A549 (cell line): ENCODE measurements at regions not wholly inside any gene's neighbourhood (a gene's known extent, or its start where the extent isn't known, plus 50 kb on each side); places are given as distances from the start of the nearest gene placed in this dataset.
A peak's percentile ranks its signal among the peaks of the same experiment; 100 is the strongest.

ENCODE experiments used
- ATAC-seq, 2 experiments: fragments of 200-7000 bp in 1 of 2; fragments of >200 bp in 1 of 2; cut with Nextera tagmentation in 1 of 2; cut with Tn5 transposase in 1 of 2; 3 replicates each; pipeline versions ENCODE4 v1.8.0 to v1.9.1; 2018 to 2020; ENCODE audit warnings: mild to moderate bottlenecking in 1 of 2, moderate library complexity in 1 of 2
- CTCF ChIA-PET: fragments of 300-600 bp; sonication (Branson Sonifier 250); formaldehyde crosslinking; extraction: SDS; loops from one replicate; lab custom pipeline; 2021; ENCODE audit warnings: antibody characterized with exemption, inconsistent platforms; lab: Yijun Ruan, JAX
- POLR2A ChIA-PET: fragments of 350-600 bp; formaldehyde crosslinking; extraction: SDS; loops from one replicate; lab custom pipeline; 2021; ENCODE audit warnings: antibody characterized with exemption, inconsistent platforms; lab: Yijun Ruan, JAX
- DNase-seq, 2 experiments: peaks; one replicate each; pipeline versions ENCODE4 v3.0.0 to v3.0.0-alpha.2; 2011 to 2016; ENCODE audit warnings: low read depth in 1 of 2, low spot score in 1 of 2
- FAIRE-seq: peaks from 2 replicates; lab custom pipeline; 2011; peaks lifted over from hg19 to GRCh38; lab: Jason Lieb, UNC
- H3K27ac ChIP-seq, 2 experiments: fragments of >200 bp; sonication (Bioruptor Twin); formaldehyde crosslinking; 3 replicates each; pipeline ENCODE4 v1.5.1; 2016 to 2017
- H3K4me1 ChIP-seq: fragments of >200 bp; sonication (Bioruptor Twin); formaldehyde crosslinking; 3 replicates; pipeline ENCODE4 v1.6.1; 2016
- H3K4me2 ChIP-seq: fragments of >200 bp; sonication (Bioruptor Twin); formaldehyde crosslinking; 3 replicates; pipeline ENCODE4 v1.6.1; 2016
- H3K4me3 ChIP-seq: fragments of >200 bp; sonication (Bioruptor Twin); formaldehyde crosslinking; 3 replicates; pipeline ENCODE4 v1.5.1; 2016
- H3K9me3 ChIP-seq: fragments of >200 bp; sonication (Bioruptor Twin); formaldehyde crosslinking; 3 replicates; pipeline ENCODE4 v1.6.1; 2016
- BHLHE40 ChIP-seq: IDR thresholded peaks from 2 replicates; pipeline ENCODE4 v1.6.1; 2012; ENCODE audit warnings: low read depth, low read length, inconsistent platforms
- ELK1 ChIP-seq: fragments of 150-350 bp; IDR thresholded peaks from 2 replicates; pipeline ENCODE4 v1.6.1; 2014; ENCODE audit warnings: low read depth, mild to moderate bottlenecking, low read length
- JUNB ChIP-seq: fragments of >200 bp; sonication (Bioruptor Twin); formaldehyde crosslinking; IDR thresholded peaks from 2 replicates; pipeline ENCODE4 v1.6.1; 2016
- MAZ ChIP-seq: fragments of 150-350 bp; IDR thresholded peaks from 2 replicates; pipeline ENCODE4 v1.6.1; 2014; ENCODE audit warnings: antibody characterized with exemption, low read depth, low read length, borderline replicate concordance
- NR3C1 ChIP-seq: fragments of >200 bp; sonication (Bioruptor Twin); formaldehyde crosslinking; IDR thresholded peaks from 3 replicates; pipeline ENCODE4 v1.6.1; 2017
- RAD21 ChIP-seq, 2 experiments: fragments of >200 bp in 1 of 2; sonication (Bioruptor Twin) in 1 of 2; formaldehyde crosslinking in 1 of 2; IDR thresholded peaks in 1 of 2; conservative IDR thresholded peaks in 1 of 2; 2 replicates in 1 of 2; 3 replicates in 1 of 2; pipeline ENCODE4 v1.6.1; 2012 to 2018; ENCODE audit warnings: inconsistent platforms in 1 of 2
- RCOR1 ChIP-seq: fragments of 150-350 bp; IDR thresholded peaks from 2 replicates; pipeline ENCODE4 v1.6.1; 2014; ENCODE audit warnings: antibody characterized with exemption, low read length, low read depth
- SMC3 ChIP-seq: fragments of >200 bp; sonication (Bioruptor Twin); formaldehyde crosslinking; IDR thresholded peaks from 3 replicates; pipeline ENCODE4 v1.6.1; 2018; ENCODE audit warnings: inconsistent platforms
- SREBF2 ChIP-seq: fragments of 450-650 bp; IDR thresholded peaks from 2 replicates; pipeline ENCODE4 v1.6.1; 2014; ENCODE audit warnings: mild to moderate bottlenecking, moderate library complexity
- ZC3H11A ChIP-seq: fragments of 450-650 bp; IDR thresholded peaks from 2 replicates; pipeline ENCODE4 v1.6.1; 2014; ENCODE audit warnings: antibody characterized with exemption, mild to moderate bottlenecking
- WGBS: methylation state at CpG from one replicate; pipeline ENCODE4 v1.1.6; 2017; ENCODE audit errors: missing lambda C conversion rate; 5-methylcytosine and 5-hydroxymethylcytosine counted together
- TF ChIP-seq, protein P1 (sequence below): fragments of >200 bp; sonication (Bioruptor Twin); formaldehyde crosslinking; IDR thresholded peaks from 3 replicates; pipeline ENCODE4 v1.5.1; 2016
- TF ChIP-seq, protein P2 (sequence below): fragments of 250-450 bp; sonication (Bioruptor Pico); IDR thresholded peaks from 2 replicates; pipeline ENCODE4 v1.5.0; 2021; ENCODE audit warnings: mild to moderate bottlenecking, moderate library complexity, borderline replicate concordance

- ChIA-PET CTCF (interaction anchor here (1.2 kb wide), 2 partner anchors 11 to 45 kb away, joined by 3 to 4 read pairs; no protein-coding TSS in a partner anchor), POLR2A (no interaction called here)
- no peaks in the 10 kb centered on the region for H3K4me1 ChIP-seq
- no peaks in the 10 kb centered on the region for H3K9me3 ChIP-seq
- H3K4me3 ChIP-seq = no peak overlapping the region
- WGBS = 79% methylated on average over 10 of the region's 10 CpGs
- no peak overlapping the region for H3K4me2 ChIP-seq
- TF ChIP-seq ZC3H11A (no peak), BHLHE40 (no peak), MAZ (no peak), SREBF2 (no peak), RCOR1 (no peak), ELK1 (no peak)
- DNase-seq = no peak
- ATAC-seq = no peak
- FAIRE-seq = no peak
- no peak overlapping the region for H3K27ac ChIP-seq
These were observed 54.3 kb upstream of the MYEOV start for GRCh38 chr11:69239641-69240040.

GRCh38 chr11:69240332-69241074 lies 53.5 kb upstream of the MYEOV start:
- POLR2A ChIA-PET = no interaction called here
- ATAC-seq = peak in 1 of 2 experiments; percentile 74; a peak in 3 of 6 replicates
- H3K4me1 ChIP-seq = no peaks in the 10 kb centered on the region
- CTCF ChIA-PET = interaction anchor here (0.9 to 1.4 kb wide), 4 partner anchors 9 to 138 kb away, joined by 3 read pairs; no protein-coding TSS in a partner anchor
- H3K4me2 ChIP-seq = no peak overlapping the region
- WGBS = 88% methylated on average over 7 of the region's 7 CpGs
- TF ChIP-seq RAD21 (conservative IDR thresholded peaks at IDR 0.05 in 1 of 2, IDR thresholded peaks at IDR 0.05 in 1 of 2) = peak; percentile 39 to 45; a peak in 3 of 5 replicates
- TF ChIP-seq, protein P1, sequence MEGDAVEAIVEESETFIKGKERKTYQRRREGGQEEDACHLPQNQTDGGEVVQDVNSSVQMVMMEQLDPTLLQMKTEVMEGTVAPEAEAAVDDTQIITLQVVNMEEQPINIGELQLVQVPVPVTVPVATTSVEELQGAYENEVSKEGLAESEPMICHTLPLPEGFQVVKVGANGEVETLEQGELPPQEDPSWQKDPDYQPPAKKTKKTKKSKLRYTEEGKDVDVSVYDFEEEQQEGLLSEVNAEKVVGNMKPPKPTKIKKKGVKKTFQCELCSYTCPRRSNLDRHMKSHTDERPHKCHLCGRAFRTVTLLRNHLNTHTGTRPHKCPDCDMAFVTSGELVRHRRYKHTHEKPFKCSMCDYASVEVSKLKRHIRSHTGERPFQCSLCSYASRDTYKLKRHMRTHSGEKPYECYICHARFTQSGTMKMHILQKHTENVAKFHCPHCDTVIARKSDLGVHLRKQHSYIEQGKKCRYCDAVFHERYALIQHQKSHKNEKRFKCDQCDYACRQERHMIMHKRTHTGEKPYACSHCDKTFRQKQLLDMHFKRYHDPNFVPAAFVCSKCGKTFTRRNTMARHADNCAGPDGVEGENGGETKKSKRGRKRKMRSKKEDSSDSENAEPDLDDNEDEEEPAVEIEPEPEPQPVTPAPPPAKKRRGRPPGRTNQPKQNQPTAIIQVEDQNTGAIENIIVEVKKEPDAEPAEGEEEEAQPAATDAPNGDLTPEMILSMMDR = peak; percentile 41; the same call in 1 of the 3 replicates
- peak; percentile 44; the same call in 2 of the 3 replicates for TF ChIP-seq SMC3
- TF ChIP-seq, protein P2, sequence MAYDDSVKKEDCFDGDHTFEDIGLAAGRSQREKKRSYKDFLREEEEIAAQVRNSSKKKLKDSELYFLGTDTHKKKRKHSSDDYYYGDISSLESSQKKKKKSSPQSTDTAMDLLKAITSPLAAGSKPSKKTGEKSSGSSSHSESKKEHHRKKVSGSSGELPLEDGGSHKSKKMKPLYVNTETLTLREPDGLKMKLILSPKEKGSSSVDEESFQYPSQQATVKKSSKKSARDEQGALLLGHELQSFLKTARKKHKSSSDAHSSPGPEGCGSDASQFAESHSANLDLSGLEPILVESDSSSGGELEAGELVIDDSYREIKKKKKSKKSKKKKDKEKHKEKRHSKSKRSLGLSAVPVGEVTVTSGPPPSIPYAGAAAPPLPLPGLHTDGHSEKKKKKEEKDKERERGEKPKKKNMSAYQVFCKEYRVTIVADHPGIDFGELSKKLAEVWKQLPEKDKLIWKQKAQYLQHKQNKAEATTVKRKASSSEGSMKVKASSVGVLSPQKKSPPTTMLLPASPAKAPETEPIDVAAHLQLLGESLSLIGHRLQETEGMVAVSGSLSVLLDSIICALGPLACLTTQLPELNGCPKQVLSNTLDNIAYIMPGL (CRISPR knock-in tag) = no peak
- TF ChIP-seq, all 56 proteins: peak for 3
- no peaks in the 10 kb centered on the region for H3K9me3 ChIP-seq
- no peak for DNase-seq
- H3K27ac ChIP-seq = no peak overlapping the region
- FAIRE-seq = no peak
- no peak overlapping the region for H3K4me3 ChIP-seq

GRCh38 chr11:69241075-69241740 lies 52.7 kb upstream of the MYEOV start:
- no peak; a peak in 2 of 6 replicates for ATAC-seq
- H3K27ac ChIP-seq = no peak overlapping the region
- no peak for DNase-seq
- 77% methylated on average over 6 of the region's 6 CpGs for WGBS
- H3K4me1 ChIP-seq = no peaks in the 10 kb centered on the region
- H3K4me2 ChIP-seq = no peak overlapping the region
- FAIRE-seq = no peak
- POLR2A ChIA-PET = no interaction called here
- H3K9me3 ChIP-seq = no peaks in the 10 kb centered on the region
- CTCF ChIA-PET = interaction anchor here (0.9 to 1.4 kb wide), 4 partner anchors 8 to 138 kb away, joined by 3 read pairs; no protein-coding TSS in a partner anchor
- TF ChIP-seq RAD21 (conservative IDR thresholded peaks at IDR 0.05 in 1 of 2, IDR thresholded peaks at IDR 0.05 in 1 of 2) (0 out of 5 replicates have a peak, but pooled peaks have one; percentile 1 to 9), NR3C1 (no peak), JUNB (no peak)
- H3K4me3 ChIP-seq = no peak overlapping the region
